PFSK-1 (cell line): ENCODE measurements at regions not wholly inside any gene's neighbourhood (a gene's known extent, or its start where the extent isn't known, plus 50 kb on each side); places are given as distances from the start of the nearest gene placed in this dataset.

Experiments used
- FOXP2 ChIP-seq: optimal IDR thresholded peaks from 2 replicates; pipeline ENCODE3; 2011; ENCODE audit warnings: borderline replicate concordance, control low read depth, inconsistent platforms; ENCODE audit not compliant: insufficient read depth; ENCODE audit errors: extremely low read length, extremely low read depth
- POLR2AphosphoS5 ChIP-seq: IDR thresholded peaks from 2 replicates; pipeline ENCODE4 v1.6.1; 2012; ENCODE audit warnings: low read depth, mild to moderate bottlenecking, control low read depth, low read length, moderate library complexity
- REST ChIP-seq, 2 experiments: IDR thresholded peaks; 2 replicates each; pipeline versions ENCODE4 v1.6.1 to v1.8.0; 2011 to 2012; ENCODE audit warnings: low read depth in 2 of 2, low read length in 2 of 2, control low read depth in 1 of 2, inconsistent platforms in 1 of 2, mild to moderate bottlenecking in 1 of 2, moderate library complexity in 1 of 2; ENCODE audit not compliant: insufficient read depth in 1 of 2
- SIN3A ChIP-seq: IDR thresholded peaks from 2 replicates; pipeline ENCODE4 v1.6.1; 2012; ENCODE audit warnings: mild to moderate bottlenecking, low read length, moderate library complexity, borderline replicate concordance; ENCODE audit not compliant: insufficient read depth
- TAF1 ChIP-seq: IDR thresholded peaks from 2 replicates; pipeline ENCODE4 v1.6.1; 2012; ENCODE audit warnings: low read length, control low read depth, borderline replicate concordance; ENCODE audit not compliant: insufficient read depth

DNA sequence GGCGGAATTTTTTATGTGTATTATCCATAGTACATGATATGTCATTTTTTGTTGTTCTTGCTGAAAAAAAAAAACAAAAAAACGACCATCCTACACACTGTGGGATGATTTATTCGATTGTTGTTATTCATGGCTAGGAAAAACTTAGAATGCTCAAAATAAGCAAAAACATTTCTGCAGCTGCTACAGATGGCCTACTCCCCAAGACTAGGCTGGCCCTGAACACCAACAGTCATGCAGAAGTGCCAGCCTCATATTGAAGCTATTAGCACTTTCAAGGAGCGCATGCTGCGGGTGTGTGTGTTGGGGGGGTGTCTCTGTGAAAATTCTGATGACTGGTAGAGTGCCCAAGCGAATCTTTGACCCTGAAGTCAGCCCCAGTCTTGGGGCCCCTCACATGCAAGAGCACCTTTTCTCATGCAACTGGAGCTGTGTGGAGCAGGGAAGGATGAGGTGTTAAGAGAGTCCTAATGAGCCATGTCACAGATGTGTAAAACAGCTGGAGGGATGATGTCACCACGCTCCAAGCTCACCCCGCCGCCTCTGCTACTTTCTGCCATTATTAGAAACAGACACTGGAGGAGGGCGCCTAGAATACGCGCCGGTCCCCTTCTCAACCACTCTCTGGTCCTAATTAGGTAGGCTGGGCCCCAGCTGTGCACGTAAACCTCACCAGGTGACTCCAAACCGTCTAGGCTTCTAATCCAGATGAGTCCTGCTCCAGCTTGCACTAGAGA, 61.0 kb upstream of the SMIM23 start:
- TF ChIP-seq REST (IDR thresholded peaks at IDR 0.05; ENCODE audit: insufficient read depth in 1 of 2, low read depth in 2 of 2, low read length in 2 of 2) = no peak
- no peak for TF ChIP-seq POLR2AphosphoS5

DNA sequence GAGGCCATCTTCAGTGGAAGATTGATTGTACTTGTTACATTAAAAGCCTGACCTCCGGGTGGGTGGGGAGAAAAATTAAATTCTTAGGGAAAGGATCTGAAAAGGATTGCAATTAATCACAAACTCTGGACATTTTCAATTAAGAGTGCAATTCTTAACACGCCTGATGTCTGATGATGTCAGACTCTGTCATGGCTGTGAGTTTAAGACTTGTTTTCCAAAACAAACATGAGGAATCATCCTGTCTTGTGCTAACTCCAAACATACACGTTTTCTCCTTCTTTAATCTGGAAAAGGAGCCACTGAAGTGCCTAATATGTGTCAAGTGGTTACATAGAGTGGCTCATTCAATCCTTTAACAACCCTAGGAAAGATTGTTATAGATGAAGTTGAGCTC, 60.4 kb upstream of the SMIM23 start:
- TF ChIP-seq POLR2AphosphoS5 = no peak
- TF ChIP-seq FOXP2 = no peak
- no peak for TF ChIP-seq SIN3A
- TF ChIP-seq TAF1 = no peak
- TF ChIP-seq REST (IDR thresholded peaks at IDR 0.05; ENCODE audit: insufficient read depth in 1 of 2, low read depth in 2 of 2, low read length in 2 of 2) = no peak

GRCh38 chr5:171728686-171729085, 56.9 kb upstream of the SMIM23 start:
- TF ChIP-seq REST (IDR thresholded peaks at IDR 0.05; ENCODE audit: insufficient read depth in 1 of 2, low read depth in 2 of 2, low read length in 2 of 2) (no peak), TAF1 (no peak), FOXP2 (no peak), SIN3A (no peak), POLR2AphosphoS5 (no peak)
